IMR-90 (cell line): ENCODE measurements at regions not wholly inside any gene's neighbourhood (a gene's known extent, or its start where the extent isn't known, plus 50 kb on each side); places are given as distances from the start of the nearest gene placed in this dataset.

Experiments
- ATAC-seq: fragments of 200-7000 bp; cut with Tn5 transposase; 2 replicates; pipeline ENCODE4 v1.9.1; 2020; ENCODE audit warnings: low read depth, mild to moderate bottlenecking, moderate library complexity
- BruUV-seq: library from RNA; stranded (reverse); fragments of 400-500 nt; replicated peaks from 2 replicates; lab custom pipeline; 2021; lab: Mats Ljungman, UMichigan
- CTCF ChIA-PET: fragments of 300-600 bp; formaldehyde crosslinking; extraction: SDS; loops from one replicate; lab custom pipeline; 2021; ENCODE audit warnings: antibody characterized with exemption; lab: Yijun Ruan, JAX
- POLR2A ChIA-PET: fragments of 300-600 bp; sonication (Branson Sonifier 250); formaldehyde crosslinking; loops from one replicate; lab custom pipeline; 2022; ENCODE audit warnings: antibody characterized with exemption; ENCODE audit not compliant: unreplicated experiment; lab: Charles Lee
- DNase-seq: peaks from one replicate; pipeline ENCODE4 v3.0.0; 2013
- H2AFZ ChIP-seq: replicated peaks from 2 replicates; pipeline ENCODE3; 2013; ENCODE audit warnings: low read length, mild to moderate bottlenecking; ENCODE audit not compliant: poor library complexity
- H2AK5ac ChIP-seq: 2 replicates; pipeline ENCODE4 v1.6.1; 2013; ENCODE audit warnings: low read depth, low read length, inconsistent platforms
- H2AK9ac ChIP-seq: replicated peaks from 2 replicates; pipeline ENCODE3; 2013; ENCODE audit warnings: mild to moderate bottlenecking, low read depth, low read length, moderate library complexity; ENCODE audit not compliant: poor library complexity
- H2BK120ac ChIP-seq: 2 replicates; pipeline ENCODE4 v1.6.1; 2013; ENCODE audit warnings: low read depth, low read length, inconsistent platforms
- H2BK15ac ChIP-seq: 3 replicates; pipeline ENCODE4 v1.6.1; 2013; ENCODE audit warnings: low read depth, low read length, inconsistent platforms
- H2BK20ac ChIP-seq: 2 replicates; pipeline ENCODE4 v1.6.1; 2013; ENCODE audit warnings: low read depth, mild to moderate bottlenecking, inconsistent platforms, low read length, moderate library complexity
- H2BK5ac ChIP-seq: 2 replicates; pipeline ENCODE4 v1.6.1; 2013; ENCODE audit warnings: mild to moderate bottlenecking, low read depth, low read length, inconsistent platforms; ENCODE audit not compliant: poor library complexity, severe bottlenecking
- H3K14ac ChIP-seq: replicated peaks from 2 replicates; pipeline ENCODE4 v1.6.1; 2013; ENCODE audit warnings: low read depth, low read length, inconsistent platforms
- H3K18ac ChIP-seq: 2 replicates; pipeline ENCODE4 v1.6.1; 2013; ENCODE audit warnings: low read depth, low read length, control low read depth
- H3K23ac ChIP-seq: 2 replicates; pipeline ENCODE4 v1.6.1; 2013; ENCODE audit warnings: low read depth, low read length, inconsistent platforms
- H3K27ac ChIP-seq: 2 replicates; pipeline ENCODE4 v1.5.1; 2013; ENCODE audit warnings: mild to moderate bottlenecking, control low read depth, low read length; ENCODE audit not compliant: insufficient read depth
- H3K27me3 ChIP-seq: 2 replicates; pipeline ENCODE4 v1.6.1; 2013; ENCODE audit warnings: low read length; ENCODE audit not compliant: control insufficient read depth, insufficient read depth
- H3K36me3 ChIP-seq: 2 replicates; pipeline ENCODE4 v1.6.1; 2013; ENCODE audit warnings: low read length, mixed read lengths; ENCODE audit not compliant: control insufficient read depth, insufficient read depth
- H3K4ac ChIP-seq: 2 replicates; pipeline ENCODE4 v1.6.1; 2013; ENCODE audit warnings: low read depth, low read length, inconsistent platforms
- H3K4me1 ChIP-seq: 2 replicates; pipeline ENCODE4 v1.6.1; 2013; ENCODE audit warnings: low read length, mixed read lengths; ENCODE audit not compliant: control insufficient read depth, insufficient read depth
- H3K4me2 ChIP-seq: 2 replicates; pipeline ENCODE4 v1.6.1; 2013; ENCODE audit warnings: low read depth, mild to moderate bottlenecking, control low read depth, low read length, moderate library complexity
- H3K4me3 ChIP-seq: 2 replicates; pipeline ENCODE4 v1.5.1; 2013; ENCODE audit warnings: low read depth, mild to moderate bottlenecking, control low read depth, low read length, moderate library complexity; ENCODE audit not compliant: insufficient read depth
- H3K56ac ChIP-seq: 2 replicates; pipeline ENCODE4 v1.6.1; 2013; ENCODE audit warnings: low read length, inconsistent platforms; ENCODE audit not compliant: insufficient read depth; ENCODE audit errors: extremely low read depth
- H3K79me1 ChIP-seq, 2 experiments: 2 replicates each; pipeline ENCODE4 v1.6.1; 2013; ENCODE audit warnings: low read length in 2 of 2, inconsistent platforms in 1 of 2, low read depth in 1 of 2
- H3K9ac ChIP-seq: 2 replicates; pipeline ENCODE4 v1.6.1; 2013; ENCODE audit warnings: low read depth, low read length, control low read depth
- H3K9me1 ChIP-seq: 2 replicates; pipeline ENCODE4 v1.6.1; 2013; ENCODE audit warnings: low read length, inconsistent platforms; ENCODE audit not compliant: insufficient read depth
- H3K9me3 ChIP-seq: 2 replicates; pipeline ENCODE4 v1.6.1; 2013; ENCODE audit warnings: low read length; ENCODE audit not compliant: control insufficient read depth, insufficient read depth
- H4K20me1 ChIP-seq: 2 replicates; pipeline ENCODE4 v1.6.1; 2013; ENCODE audit warnings: low read length, inconsistent platforms; ENCODE audit not compliant: insufficient read depth
- H4K5ac ChIP-seq: 2 replicates; pipeline ENCODE4 v1.6.1; 2013; ENCODE audit warnings: mild to moderate bottlenecking, low read depth, low read length, control low read depth
- H4K8ac ChIP-seq, 2 experiments: 2 replicates each; pipeline ENCODE4 v1.6.1; 2013; ENCODE audit warnings: low read depth in 2 of 2, low read length in 2 of 2, control low read depth in 1 of 2, inconsistent platforms in 1 of 2
- H4K91ac ChIP-seq: 2 replicates; pipeline ENCODE4 v1.6.1; 2013; ENCODE audit warnings: low read depth, low read length, inconsistent platforms; ENCODE audit not compliant: insufficient read depth
- BHLHE40 ChIP-seq: fragments of 150-350 bp; IDR thresholded peaks from 2 replicates; pipeline ENCODE4 v1.6.1; 2016; ENCODE audit warnings: mild to moderate bottlenecking, low read depth, low read length
- CEBPB ChIP-seq: IDR thresholded peaks from 2 replicates; pipeline ENCODE4 v1.6.1; 2012; ENCODE audit warnings: low read depth, low read length, improper control_type of control experiment
- CHD1 ChIP-seq: IDR thresholded peaks from 2 replicates; pipeline ENCODE4 v1.6.1; 2012; ENCODE audit warnings: low read depth, low read length, improper control_type of control experiment
- MAFK ChIP-seq: IDR thresholded peaks from 2 replicates; pipeline ENCODE4 v1.6.1; 2012; ENCODE audit warnings: low read depth, low read length, improper control_type of control experiment
- MAZ ChIP-seq: IDR thresholded peaks from 2 replicates; pipeline ENCODE4 v1.6.1; 2012; ENCODE audit warnings: low read depth, mild to moderate bottlenecking, low read length, improper control_type of control experiment, moderate library complexity, borderline replicate concordance
- MXI1 ChIP-seq: IDR thresholded peaks from 2 replicates; pipeline ENCODE4 v1.6.1; 2012; ENCODE audit warnings: low read depth, mild to moderate bottlenecking, low read length, moderate library complexity, borderline replicate concordance
- NFE2L2 ChIP-seq: fragments of 150-350 bp; IDR thresholded peaks from 2 replicates; pipeline ENCODE4 v1.6.1; 2016; ENCODE audit warnings: low read depth, mild to moderate bottlenecking, low read length
- RCOR1 ChIP-seq: IDR thresholded peaks from 2 replicates; pipeline ENCODE4 v1.6.1; 2012; ENCODE audit warnings: mild to moderate bottlenecking, low read length, improper control_type of control experiment; ENCODE audit not compliant: insufficient replicate concordance
- RFX5 ChIP-seq: IDR thresholded peaks from 2 replicates; pipeline ENCODE4 v1.8.0; 2012; ENCODE audit warnings: low read depth, mild to moderate bottlenecking, low read length, moderate library complexity
- WGBS, 2 experiments: methylation state at CpG; one replicate each; pipeline versions ENCODE4 v1.1.5 to v1.1.7; 2013; ENCODE audit warnings: missing lambda C conversion rate in 2 of 2; ENCODE audit not compliant: insufficient read length in 1 of 2; ENCODE audit errors: extremely low coverage in 2 of 2; 5-methylcytosine and 5-hydroxymethylcytosine counted together
- dilution Hi-C: fragments of 300-500 bp; cut with HindIII; formaldehyde crosslinking; loops from one replicate; pipeline ENCODE4 v1.14.3; 2018; ENCODE audit warnings: low sequenced_read_pairs; ENCODE audit not compliant: unreplicated experiment
- in situ Hi-C: fragments of 300-500 bp; cut with MboI; formaldehyde crosslinking; loops from 3 replicates; pipeline ENCODE4 v1.14.3; 2019; ENCODE audit warnings: low sequenced_read_pairs, inconsistent platforms, mixed read lengths
- intact Hi-C: fragments of 100-400 bp; cut with micrococcal nuclease; formaldehyde crosslinking; loops from 2 replicates; pipeline ENCODE4 v1.10.0; 2022
- TF ChIP-seq, protein P1 (sequence below): fragments of 150-350 bp; IDR thresholded peaks from 2 replicates; pipeline ENCODE4 v1.6.1; 2017; ENCODE audit warnings: mild to moderate bottlenecking, antibody characterized with exemption, low read length, low read depth

DNA sequence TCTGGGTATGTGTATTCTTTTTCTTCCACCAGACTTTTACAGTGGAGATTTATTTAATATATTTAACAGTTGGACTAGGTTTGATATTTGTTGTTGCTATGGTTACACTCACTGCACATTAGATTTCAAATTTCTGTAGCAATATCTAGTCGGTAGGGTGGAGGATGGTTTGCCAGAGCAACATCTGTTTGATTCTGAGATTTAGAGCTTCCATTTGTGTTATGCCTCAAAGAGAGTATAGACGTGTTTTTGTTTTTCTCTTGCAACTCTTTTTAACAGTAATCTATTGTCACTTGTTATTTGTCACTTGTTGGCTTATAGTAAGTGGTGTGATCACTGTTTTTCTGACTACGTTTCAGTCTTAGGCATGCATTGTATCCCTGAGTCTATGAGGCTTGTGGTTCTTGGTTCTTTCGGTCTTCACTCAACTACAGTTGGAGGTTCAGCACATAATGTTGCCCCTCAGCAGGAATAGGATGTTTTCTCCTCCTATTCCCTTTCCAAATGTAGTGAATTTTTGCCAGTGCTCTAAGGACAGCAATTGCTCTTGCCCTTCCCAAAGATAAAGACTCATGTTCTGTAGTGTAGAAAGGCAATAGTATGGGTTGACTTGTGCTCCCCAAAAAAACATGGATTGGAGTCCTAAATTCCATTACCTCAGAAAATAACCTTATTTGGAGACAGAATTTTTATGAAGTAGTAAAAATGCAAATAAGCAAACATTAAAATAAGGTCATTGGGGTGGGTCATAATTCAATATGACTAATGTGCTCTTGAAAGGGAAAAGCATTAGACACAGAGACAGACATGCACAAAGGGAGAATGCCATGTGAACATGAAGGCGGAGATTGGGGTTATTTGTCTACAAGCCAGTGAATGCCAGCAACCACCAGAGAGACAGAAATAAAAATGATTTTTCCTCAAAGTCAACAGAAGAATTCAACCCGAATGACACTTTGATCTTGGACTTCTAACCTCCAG is 692.1 kb downstream of the DIPK2A start:
- no peak overlapping the region for H3K4ac ChIP-seq
- H3K56ac ChIP-seq = no peak overlapping the region
- H4K91ac ChIP-seq = no peak overlapping the region
- BruUV-seq = no TSS peak
- H2BK5ac ChIP-seq = no peak overlapping the region
- dilution Hi-C loops (no loop called here), in situ Hi-C loops (no loop called here), intact Hi-C loops (no loop called here)
- no peak overlapping the region for H2BK15ac ChIP-seq
- ATAC-seq (no peak), DNase-seq (no peak)
- H3K27me3 ChIP-seq = no peaks in the 10 kb centered on the region
- H3K14ac ChIP-seq = no peak overlapping the region
- H3K79me1 ChIP-seq = no peaks in the 10 kb centered on the region
- H4K8ac ChIP-seq = no peak overlapping the region
- no peak overlapping the region for H2BK20ac ChIP-seq
- H2AFZ ChIP-seq = no peak overlapping the region
- no peak overlapping the region for H3K18ac ChIP-seq
- H4K20me1 ChIP-seq = no peaks in the 10 kb centered on the region
- H3K36me3 ChIP-seq = no peaks in the 10 kb centered on the region
- H2BK120ac ChIP-seq = no peak overlapping the region
- H3K9me1 ChIP-seq = no peaks in the 10 kb centered on the region
- H3K27ac ChIP-seq = no peak overlapping the region
- no peak overlapping the region for H3K4me2 ChIP-seq
- peaks cover 2% of the 10 kb centered on the region for H3K9me3 ChIP-seq
- no peak overlapping the region for H4K5ac ChIP-seq
- no peak overlapping the region for H3K4me3 ChIP-seq
- TF ChIP-seq MAZ (no peak), NFE2L2 (no peak), CHD1 (no peak), RFX5 (no peak), CEBPB (no peak), MXI1 (no peak), BHLHE40 (no peak), MAFK (no peak), RCOR1 (no peak)
- TF ChIP-seq, protein P1, sequence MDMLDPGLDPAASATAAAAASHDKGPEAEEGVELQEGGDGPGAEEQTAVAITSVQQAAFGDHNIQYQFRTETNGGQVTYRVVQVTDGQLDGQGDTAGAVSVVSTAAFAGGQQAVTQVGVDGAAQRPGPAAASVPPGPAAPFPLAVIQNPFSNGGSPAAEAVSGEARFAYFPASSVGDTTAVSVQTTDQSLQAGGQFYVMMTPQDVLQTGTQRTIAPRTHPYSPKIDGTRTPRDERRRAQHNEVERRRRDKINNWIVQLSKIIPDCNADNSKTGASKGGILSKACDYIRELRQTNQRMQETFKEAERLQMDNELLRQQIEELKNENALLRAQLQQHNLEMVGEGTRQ = no peak
- ChIA-PET CTCF (no interaction called here), POLR2A (no interaction called here)
- WGBS, 2 experiments = no CpG with 5 or more reads among the region's 6 CpGs
- no peak overlapping the region for H3K23ac ChIP-seq
- H3K9ac ChIP-seq = no peak overlapping the region
- H3K4me1 ChIP-seq = no peaks in the 10 kb centered on the region
- H2AK9ac ChIP-seq = no peak overlapping the region
- H2AK5ac ChIP-seq = no peak overlapping the region
